ENCODE measurements at regions not wholly inside any gene's neighbourhood (a gene's known extent, or its start where the extent isn't known, plus 50 kb on each side); places are given as distances from the start of the nearest gene placed in this dataset.
"Not testable (repeated sequence)": the region's sequence is repeated elsewhere in the genome, so short reads cannot be mapped to it uniquely, and the experiment has no call there.

DNA sequence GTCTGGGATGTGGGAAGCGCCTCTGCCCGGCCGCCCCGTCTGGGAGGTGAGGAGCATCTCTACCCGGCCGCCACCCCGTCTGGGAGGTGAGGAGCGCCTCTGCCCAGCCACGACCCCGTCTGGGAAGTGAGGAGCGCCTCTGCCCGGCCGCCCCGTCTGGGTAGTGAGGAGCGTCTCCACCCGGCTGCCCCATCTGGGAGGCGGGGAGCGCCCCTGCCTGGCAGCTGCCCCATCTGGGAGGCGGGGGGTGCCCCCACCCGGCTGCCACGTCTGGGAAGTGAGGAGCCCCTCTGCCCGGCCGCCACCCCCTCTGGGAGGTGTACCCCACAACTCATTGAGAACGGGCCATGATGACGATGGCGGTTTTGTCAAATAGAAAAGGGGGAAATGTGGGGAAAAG lies 288.3 kb downstream of the SPRY1 start:
- DNase-seq, result not testable (repeated sequence)

DNA sequence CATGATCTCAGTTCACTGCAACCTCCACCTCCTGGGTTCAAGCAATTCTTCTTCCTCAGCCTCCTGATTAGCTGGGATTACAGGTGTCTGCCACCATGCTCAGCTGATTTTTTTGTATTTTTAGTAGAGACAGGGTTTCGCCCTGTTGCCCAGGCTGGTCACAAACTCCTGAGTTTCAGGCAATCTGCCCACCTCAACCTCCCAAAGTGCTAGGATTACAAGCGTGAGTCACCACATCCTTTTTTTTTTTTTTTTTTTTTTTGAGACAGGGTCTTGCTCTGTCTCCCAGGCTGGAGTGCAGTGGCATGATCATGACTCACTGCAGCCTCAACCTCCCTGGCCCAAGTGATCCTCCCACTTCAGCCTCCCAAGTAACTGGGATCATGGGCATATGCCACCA lies 298.9 kb downstream of the SPRY1 start:
- DNase-seq, result not testable (repeated sequence)

DNA sequence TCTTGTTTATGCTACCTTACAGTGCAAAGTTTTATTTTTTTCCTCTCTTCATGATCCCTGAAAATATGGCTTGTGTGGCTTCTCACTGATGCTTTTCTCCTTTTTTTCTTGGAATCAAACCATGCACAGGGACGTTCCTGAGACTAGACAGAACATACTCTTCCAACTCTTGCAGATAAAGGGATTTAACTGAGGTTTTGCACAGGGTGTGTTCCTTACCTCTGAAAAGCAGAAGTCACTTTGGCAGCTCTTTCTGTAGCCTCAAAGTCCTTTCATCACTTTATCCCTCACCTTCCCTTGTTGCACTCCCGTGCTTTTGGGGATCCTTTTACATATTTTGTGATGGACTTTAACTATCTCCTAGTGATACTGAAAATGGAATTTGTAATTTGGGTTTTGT lies 300.1 kb downstream of the SPRY1 start:
- no peak for DNase-seq

DNA sequence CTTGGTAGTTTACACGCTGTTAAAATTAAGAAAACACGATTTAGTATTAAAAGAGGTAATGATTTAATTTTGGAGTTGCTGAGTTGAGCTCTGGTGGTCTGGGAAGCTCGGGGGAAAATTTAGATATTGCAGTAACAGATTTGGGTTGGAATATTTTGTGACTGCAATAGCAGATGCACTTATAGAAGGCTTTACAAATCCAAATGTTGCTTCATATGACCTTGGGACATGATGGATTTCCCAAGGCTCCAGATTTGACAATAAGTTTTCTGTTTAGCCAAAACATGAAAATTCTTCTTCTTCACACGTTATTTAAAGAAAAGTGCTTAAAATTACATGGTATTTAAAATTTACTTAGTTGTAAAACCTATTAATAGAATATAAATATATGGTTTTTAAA lies 302.0 kb downstream of the SPRY1 start:
- DNase-seq, result no peak

DNA sequence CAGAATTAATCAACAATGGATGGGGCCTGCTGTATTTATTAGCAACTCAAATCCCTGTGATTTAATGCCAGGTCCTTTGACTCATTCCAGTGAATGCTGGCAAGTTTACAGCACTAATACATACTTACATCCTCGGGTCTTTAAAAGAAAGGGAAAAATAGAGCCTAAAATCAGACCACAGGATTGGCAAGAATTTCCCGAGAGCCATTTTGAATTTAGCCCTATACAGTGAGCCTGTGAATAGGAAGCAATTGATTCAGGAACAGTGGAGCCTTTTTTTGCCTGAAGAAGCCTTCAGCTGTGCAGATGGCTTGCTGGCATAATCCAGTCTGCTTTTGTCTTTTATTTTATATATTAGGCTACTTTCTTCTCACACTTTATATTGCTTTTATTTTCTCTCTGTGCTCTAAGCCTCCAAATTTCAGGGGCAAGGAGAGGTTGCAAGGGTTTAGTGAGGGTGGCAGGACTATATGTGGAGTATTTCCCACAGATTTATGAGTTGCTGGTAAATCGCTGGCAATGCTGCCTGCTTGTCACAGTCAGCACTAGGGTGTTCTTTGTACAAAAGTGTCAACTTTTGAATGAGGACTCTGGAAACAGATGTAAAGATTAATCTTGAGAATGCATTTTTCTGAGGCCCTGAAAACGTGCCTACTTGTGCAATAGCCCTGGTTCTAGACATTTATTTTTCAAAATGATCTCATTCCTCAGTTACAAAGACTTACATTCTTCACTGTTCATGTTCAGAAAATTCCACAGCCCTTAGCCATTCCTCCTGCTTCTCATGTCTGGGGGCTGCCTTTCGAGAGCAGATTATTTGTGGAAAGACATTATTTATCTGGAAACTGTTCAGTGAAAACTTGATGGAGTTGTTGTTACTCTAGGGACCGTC lies 303.5 kb downstream of the SPRY1 start:
- no peak for DNase-seq

DNA sequence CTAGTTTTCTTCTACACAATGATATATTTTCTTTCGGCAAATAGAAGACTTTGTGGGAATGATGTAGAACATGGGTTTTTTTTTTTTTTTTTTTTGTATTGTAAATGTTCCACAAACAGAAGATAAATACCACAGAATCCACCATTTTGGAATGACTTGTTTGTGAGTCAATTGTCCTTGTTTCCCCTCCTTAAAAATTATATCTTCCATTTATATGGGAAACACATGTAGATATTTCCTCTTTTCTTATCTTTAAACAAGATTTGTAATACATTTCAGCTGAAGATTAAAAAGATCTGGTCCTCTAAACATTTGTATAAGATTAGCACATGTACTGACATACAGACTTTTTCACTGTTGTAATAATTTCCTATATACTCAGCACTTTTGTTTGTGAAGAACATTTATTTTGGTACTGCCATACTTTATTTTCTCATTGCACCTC lies 304.6 kb downstream of the SPRY1 start:
- no peak for DNase-seq

DNA sequence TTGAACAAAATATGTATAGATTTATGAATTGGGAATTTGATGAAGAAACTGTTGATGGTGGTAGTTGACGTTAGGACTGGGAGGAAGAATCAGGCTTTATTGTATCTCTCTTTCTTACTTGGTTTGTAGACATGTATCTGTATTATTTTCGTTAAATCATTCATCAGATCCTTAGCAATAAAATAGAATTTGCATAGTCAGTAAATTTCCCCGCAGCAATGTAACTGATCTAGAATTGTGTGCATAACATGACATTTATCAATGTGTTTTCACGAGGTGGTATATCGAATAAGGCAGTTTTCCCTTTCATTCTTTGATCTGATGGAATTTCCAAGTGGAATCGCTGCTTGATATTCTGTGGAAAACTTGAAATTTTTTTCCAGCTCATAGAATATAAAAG lies 308.8 kb downstream of the SPRY1 start:
- no peak for DNase-seq

DNA sequence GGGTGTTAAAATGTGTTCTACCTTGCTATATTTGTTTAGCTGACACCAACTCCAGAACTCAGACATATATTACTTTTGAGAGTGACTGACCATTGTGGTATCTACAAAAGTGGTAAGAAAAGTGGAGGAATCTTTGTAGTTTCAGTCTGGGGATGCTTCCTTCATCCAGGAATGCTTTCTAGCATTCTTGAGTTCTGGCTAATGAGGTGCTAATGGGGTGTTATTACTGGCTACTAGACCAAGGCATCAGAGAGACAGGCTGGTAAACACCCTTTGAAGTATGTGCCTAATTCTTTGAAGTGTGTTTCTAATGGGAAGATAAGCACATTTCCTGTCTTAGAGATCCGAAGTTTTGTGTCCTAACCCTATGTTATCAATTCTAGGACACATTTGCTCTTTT lies 310.4 kb downstream of the SPRY1 start:
- DNase-seq, result no peak

DNA sequence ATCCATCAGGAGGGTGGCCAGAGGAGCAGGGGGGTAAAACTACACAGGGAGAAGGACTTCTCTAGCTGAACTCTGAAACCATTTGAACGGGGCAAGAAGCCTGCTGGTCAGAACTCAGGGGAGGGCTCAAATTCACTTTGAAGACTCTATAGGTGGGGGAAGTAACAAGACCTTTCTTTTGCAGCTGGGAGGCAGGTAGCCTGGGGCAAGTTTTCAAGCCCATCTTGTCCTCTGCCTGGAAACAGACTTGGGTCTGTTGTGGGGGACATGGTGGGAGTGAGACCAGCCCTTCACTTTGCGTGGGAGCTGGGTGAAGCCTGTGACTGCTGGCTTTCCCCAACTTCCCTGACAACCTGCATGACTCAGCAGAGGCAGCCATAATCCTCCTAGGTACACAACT lies 312.3 kb downstream of the SPRY1 start:
- no peak for DNase-seq

DNA sequence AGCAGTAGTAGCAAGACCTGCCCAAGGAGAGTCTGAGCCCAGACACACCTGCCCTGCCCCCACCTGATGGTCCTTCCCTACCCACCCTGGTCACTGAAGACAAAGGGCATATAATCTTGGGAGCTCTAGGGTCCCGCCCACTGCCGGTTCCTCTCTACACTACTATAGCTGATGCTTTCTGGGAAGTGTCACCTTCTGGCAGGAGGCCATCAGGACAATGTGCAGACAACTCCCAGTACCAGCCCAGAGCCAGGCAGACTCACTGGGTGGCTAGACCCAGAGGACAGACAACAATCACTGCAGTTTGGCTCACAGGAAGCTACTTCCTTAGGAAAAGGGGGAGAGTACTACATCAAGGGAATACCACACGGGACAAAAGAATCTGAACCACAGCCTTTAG lies 312.7 kb downstream of the SPRY1 start:
- no peak for DNase-seq

DNA sequence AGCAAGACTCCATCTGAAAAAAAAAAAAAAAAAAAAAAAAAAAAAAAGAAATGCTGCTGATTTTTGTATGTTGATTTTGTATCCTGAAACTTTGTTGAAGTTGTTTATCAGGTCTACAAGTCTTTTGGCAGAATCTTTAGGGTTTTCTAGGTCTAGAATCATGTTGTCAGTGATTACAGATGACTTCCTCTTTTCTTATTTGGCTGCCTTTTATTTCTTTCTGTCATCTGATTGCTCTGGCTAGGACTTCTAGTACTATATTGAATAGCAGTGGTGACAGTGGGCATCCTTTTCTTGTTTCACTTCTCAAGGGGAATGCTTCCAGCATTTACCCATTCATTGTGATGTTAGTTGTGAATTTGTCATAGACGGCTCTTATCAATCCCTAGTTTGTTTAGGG lies 334.4 kb downstream of the SPRY1 start:
- DNase-seq, result no peak

DNA sequence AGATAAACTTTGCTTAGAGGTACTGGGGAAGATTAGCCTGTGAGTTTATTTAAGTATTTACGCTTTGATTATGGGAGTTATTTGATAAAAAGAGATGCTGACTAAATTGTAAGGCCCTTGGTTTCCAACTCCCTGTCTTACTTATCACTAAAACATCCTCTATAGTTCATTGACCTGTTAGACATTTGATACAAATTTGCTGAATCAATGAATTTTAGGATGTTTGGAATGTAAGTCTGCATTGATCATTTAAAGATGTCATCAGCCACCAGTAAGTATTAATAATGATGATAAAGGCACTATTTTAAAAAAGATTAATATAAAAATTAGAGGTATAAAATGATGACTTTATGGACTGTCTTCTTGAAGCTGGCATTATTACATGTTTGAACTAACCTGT lies 340.6 kb downstream of the SPRY1 start:
- DNase-seq, result no peak

DNA sequence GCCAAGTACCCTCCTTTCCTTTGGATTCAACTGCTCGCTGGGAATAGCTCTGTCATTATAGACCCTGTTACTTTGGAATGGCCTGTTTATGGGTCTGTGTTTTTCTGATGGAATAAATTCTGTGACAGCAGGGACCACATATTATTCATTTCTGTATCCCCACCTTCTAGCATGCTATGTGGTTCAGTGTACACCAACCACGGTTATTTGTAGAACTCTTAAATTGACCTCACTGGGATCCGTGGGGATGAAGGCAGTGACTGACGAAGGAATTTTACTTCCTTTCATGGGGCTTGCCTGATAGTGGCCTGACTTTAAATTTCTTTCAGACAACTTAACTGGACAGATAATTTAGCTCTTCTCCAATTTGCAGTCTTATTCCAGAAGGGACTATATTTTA lies 343.2 kb downstream of the SPRY1 start:
- DNase-seq, result no peak

DNA sequence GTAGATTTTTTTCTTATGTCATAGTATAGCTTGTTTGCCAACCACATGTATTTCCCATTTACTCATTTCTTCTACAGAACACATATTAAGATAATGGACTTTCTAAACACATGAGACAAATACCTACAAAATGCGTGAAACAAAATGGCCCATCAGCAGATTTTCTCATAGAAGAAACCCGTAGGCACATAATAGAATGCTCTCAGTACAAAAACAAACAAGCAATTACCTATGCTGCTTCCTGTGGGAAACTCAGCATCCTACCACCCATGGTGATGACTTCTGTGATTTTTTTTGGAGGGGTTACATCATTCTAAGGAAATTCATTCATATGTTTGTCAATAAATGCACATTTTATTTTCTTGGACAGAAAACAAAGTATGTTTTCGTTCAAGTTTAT lies 343.6 kb downstream of the SPRY1 start:
- DNase-seq, result no peak

DNA sequence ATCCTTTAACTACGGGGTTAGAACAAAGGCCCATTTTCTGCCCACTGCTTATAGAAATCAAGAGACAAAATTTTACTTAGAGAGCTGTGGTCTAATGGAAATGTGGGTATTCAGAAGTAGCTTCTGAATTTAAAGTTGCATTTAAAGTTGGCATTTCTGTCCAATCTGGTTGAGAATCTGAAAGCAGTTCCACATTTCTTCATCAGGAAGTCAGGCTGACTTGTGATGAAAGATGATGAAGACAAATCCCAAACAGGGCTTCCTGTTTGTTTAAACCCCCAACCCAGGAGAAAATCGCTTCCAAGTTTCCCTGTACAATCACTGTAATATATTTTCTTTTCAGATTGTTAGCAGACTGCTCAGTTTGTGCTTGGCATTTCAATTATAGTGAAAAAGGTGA lies 345.3 kb downstream of the SPRY1 start:
- DNase-seq, result no peak

DNA sequence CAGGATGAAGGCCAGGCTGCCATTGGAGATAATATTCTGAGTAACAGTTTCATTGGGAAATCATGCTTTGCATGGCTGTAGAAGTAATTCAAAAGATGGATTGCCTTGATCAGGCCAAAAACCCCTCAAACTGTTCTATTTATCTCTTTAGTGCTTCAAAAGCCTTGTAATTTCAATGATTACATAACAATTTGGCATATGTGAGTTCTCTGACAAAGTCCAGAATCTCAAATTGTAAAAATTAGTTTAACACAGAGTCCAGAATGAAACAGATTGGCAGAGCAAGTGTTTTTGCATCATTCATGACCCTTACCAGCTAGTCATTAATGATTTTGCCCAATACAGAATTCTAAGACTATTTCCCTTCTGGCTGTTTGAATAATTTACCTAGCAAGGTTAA lies 347.3 kb downstream of the SPRY1 start:
- no peak for DNase-seq

DNA sequence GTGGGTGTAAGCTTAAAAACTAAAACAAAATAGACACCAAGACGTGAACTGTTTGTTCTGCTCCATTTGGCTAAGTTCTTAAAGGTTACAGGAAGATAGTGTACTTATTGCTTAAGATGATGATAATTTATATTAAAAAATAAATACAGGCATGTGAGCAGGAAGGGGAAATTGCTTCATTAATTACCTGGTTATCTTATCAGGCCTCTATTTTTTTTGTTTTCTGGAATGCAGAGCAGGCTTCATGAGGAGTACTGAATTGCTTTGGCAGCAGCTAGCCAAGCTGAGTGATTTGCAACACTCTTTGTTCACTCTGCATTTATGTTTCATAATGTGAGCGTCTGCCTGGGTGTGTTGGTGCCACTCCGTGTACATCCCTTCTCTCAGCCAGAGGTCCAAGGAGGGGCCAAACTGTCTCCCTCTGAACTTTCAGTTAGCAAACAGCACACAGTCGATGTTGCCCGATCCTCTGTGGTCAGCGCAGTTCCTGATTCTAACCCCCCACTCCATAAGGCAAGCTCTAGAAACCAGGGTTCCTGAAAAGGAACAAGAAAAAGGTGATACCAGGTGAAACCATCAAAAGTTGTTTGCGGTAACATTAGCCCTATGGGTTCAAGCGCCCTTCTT lies 348.2 kb downstream of the SPRY1 start:
- DNase-seq, result no peak

DNA sequence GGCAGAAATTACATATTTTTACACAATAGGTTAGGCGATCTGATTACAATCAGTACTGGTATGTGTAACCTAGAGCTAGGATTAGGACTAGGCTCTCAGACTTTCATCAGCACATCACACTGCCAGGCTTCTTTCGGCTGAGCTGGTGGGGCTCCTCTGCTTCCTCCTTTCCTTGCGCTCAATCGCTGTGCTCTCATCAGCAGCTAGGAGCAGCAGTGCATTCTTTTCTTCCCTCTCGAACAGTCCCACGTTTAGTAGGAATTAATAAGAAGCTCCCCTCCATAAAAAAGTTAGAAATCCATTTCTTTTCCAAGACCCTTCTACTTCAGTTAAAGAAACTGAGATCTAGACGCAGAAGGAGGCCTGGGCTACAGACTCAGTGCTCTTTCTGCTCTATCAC lies 350.4 kb downstream of the SPRY1 start:
- DNase-seq, result no peak

DNA sequence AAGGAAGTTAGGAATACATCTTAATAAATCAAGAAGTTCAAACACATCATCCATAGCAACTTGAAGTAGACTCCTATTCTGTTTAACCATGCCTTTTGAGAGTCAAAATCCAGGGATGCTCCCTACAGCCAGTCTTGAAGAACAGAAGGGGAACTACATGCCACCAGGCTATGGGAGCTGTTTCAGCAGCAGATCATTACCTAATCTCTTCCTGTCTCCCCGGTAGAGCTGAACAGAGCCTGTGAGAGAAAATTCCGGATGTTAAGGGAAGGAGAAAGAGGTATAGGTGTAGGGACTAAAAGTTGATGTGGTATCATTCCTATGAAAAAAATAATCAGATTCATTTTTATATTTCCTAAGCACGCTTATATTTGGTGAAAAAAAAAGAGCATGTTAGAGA lies 352.2 kb downstream of the SPRY1 start:
- DNase-seq, result no peak

DNA sequence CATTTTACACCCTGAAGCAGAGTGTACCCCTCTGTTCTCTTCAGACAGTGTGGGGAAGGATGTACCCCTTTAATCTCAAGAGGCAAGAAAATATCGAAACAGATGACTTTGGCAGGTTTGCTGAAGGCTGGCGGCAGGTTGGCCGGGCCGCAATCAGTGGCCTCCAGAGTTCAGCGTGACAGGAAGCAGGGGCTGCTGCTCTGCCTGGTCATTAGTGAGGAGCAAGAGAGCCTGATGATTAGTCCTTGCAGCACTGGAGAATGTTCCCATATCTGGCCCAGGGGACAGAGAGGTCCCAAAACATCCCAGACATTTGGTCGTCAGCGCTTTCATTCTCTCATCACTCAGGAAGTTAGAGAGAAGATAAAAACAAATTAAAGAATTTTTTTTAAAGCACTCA lies 352.8 kb downstream of the SPRY1 start:
- no peak for DNase-seq

DNA sequence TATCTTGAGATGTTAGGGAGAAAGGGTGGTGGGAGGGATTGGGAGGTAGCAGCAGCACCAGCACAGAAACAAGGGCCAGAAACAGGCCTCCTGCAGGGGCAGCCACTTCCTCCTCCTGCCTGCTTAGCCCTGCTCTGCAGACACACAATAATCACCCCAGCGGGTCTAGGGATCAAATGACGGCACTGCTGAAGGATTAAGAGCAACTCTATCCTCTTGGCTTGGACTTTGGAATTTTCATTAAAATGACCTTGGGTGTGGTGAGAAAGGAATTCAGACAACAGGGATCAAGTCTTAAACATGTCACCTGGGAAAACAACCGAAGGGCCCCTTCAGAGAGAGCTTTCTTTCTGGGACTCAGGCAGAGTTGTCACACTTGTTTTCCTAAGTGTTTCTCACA lies 353.4 kb downstream of the SPRY1 start:
- no peak for DNase-seq

DNA sequence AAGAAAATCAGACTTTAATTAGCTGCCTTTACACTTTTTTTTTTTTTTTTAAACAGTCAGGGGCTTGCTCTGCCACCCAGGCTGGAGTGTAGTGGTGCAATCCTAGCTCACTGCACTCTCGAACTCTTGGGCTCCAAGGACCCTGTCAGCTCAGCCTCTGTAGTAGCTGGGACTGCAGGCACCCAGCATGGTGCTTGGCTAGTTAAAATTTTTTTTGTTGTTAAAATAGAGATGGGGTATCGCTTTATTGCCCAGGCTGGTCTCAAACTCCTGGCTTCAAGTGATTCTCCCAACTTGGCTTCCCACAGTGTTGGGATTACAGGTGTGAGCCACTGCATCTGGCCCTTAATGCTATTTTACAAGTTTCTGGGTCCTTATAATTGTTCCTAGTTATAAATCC lies 359.1 kb downstream of the SPRY1 start:
- DNase-seq, result no peak

DNA sequence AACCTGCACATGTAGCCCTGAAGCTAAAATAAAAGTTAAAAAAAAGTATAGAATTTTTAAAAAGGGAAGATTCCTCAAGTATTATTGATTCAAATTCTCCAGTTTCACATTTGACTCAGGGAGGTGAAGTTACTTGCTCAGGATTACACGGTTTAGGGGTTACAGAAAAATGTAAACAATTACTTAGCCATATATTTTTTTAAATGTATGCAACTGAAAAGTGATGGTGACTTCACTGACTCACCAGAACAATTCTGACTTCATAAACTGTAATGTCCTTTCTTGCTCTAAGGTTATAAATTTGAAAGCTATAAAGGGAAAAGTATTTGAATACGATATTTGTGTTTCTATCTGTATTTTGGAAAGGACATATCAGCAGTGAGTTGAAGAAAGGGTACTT lies 371.2 kb downstream of the SPRY1 start:
- DNase-seq, result no peak

DNA sequence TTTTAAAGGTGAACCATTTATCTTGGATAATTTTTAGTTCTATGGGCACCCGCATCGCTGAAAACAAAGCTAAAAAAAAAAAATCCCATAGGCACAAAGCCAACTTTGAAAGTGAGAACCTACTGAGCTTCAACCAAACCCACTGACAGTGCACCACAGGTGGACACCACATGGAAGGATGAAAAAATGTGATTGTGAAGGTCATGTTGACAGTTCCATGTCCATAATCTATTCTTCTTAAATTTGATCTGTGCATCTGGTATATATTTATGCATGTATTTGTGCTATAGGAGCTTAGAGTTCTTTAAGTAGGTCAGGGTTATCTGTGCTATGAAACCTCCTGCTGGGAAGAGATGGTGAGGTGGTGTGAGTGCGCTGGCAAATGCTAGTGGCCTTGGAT lies 374.3 kb downstream of the SPRY1 start:
- DNase-seq, result no peak

DNA sequence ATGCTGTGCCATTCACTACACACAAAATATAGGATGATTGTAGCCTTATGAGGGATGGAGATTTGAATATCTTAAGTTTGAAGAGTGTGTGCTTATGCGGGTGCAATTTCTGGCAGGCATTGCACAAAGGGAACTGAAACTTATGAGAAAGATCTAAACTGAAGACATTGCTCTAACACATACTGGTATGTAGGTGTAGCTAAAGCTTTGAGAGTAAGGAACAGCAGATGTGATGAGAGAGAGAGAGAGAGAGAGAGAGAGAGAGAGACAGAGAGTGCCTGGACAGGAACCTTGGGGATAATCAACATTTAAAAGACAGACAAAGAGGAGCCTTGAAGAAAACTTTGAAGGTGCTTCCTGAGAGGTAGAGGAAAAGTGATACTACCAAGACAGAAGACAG lies 379.7 kb downstream of the SPRY1 start:
- no peak for DNase-seq
